Activated gamma-delta T cell treated with Interleukin-2 at 50 U/mL for 16 hours (primary cell): ENCODE measurements at regions not wholly inside any gene's neighbourhood (a gene's known extent, or its start where the extent isn't known, plus 50 kb on each side); places are given as distances from the start of the nearest gene placed in this dataset.

Experiments used
- DNase-seq: peaks from one replicate; pipeline ENCODE4 v3.0.0-alpha.2; 2020

DNA sequence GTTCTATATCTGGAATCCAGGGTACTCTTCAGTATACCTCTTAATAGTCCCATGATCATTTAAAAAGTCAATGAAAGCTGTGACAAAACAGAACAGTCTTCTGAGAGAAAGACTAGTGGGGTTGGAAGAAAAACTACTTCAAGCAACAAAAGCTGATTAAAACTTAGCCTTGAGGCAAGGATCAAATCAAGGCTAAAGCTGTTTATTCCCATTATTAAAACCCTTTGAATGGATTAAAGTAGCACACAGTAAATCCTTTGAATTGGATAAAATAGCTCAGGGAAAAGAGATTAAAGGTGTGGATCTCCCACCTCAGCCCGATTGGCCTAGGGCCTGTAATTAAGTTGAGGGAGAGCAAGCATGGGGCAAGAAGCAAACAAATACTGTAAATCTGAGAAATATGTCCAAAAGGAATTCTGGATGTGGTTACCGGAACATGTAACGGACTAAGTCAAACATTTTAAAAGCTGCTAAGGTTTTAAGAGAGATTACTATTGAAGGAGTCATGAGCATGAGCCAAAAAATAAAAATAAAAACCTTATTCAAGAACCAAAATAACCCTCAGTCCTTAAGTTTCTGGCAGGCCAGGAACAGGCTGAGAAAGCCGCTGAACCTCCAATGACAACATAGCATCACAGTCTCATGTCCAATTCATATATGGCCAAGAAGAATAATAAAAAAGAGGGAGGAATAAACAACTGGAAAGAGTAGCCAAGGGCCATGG lies 257.3 kb upstream of the NEIL3 start:
- no peak for DNase-seq

GRCh38 chr4:177057186-177057585 lies 252.5 kb upstream of the NEIL3 start:
- DNase-seq = no peak

- DNase-seq = no peak
These were observed 245.6 kb upstream of the NEIL3 start for GRCh38 chr4:177064116-177064515.

DNA sequence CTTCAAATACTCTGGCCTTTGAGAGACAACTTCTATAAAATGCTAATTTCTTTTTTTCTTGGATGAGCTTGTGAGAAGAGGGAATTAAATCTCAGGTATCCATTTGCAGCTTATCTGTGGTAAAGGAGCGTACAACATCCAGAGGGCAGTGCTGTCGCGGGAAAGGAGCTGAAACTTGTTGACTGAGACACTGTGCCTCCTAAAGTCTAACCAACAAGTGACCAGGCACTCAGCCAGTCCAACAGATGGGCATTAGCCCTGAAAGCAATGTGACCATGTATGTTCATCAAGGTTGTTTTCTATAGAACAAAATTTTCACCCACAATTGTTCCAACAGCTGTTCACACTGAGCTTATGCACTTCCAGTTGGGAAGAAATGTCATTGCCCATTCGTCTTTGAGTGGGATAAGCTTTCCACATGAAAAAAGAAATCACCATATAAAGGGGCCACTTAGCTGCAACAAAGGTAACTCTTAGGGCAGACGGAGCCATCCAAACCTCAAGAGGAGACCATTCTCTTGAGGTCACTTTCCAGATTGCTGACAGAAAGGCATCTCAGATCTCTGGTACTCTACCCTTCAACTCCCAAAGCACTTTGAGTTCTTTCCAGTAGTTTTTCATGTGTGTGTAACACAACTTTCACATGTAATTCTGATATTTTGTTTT lies 244.8 kb upstream of the NEIL3 start:
- DNase-seq = no peak

GRCh38 chr4:177066746-177067145 lies 242.9 kb upstream of the NEIL3 start:
- DNase-seq = no peak

- DNase-seq = no peak
These were observed 239.1 kb upstream of the NEIL3 start for GRCh38 chr4:177070533-177071058.

- DNase-seq = no peak
These were observed 232.3 kb upstream of the NEIL3 start for GRCh38 chr4:177077095-177077971.

GRCh38 chr4:177079327-177079726 lies 230.3 kb upstream of the NEIL3 start:
- DNase-seq = no peak

GRCh38 chr4:177080388-177080787 lies 229.3 kb upstream of the NEIL3 start:
- no peak for DNase-seq

- no peak for DNase-seq
These were observed 222.6 kb upstream of the NEIL3 start for GRCh38 chr4:177087060-177087459.

- no peak for DNase-seq
These were observed 222.2 kb upstream of the NEIL3 start for GRCh38 chr4:177087499-177087898.

- no peak for DNase-seq
These were observed 218.2 kb upstream of the NEIL3 start for GRCh38 chr4:177091515-177091914.

DNA sequence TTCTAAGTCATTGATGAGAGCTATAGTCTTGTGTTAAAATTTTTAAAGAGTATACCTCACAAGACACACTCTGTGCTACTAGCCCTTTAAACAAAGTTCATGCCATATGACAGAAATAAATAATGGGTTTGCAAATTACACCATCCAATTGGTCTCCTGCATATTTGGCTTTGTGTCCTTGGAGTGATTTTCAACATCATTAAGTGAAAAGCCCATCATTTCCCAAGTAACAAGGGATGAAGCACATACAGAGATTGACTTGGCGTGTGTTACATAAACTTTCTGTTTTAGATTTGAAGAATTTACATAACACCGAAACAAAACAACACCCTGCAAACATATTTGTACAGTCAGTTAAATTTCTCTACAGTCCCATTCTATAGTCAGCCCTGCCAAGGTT lies 216.9 kb upstream of the NEIL3 start:
- DNase-seq = no peak

GRCh38 chr4:177093964-177094363 lies 215.7 kb upstream of the NEIL3 start:
- no peak for DNase-seq

GRCh38 chr4:177097291-177097690 lies 212.4 kb upstream of the NEIL3 start:
- DNase-seq = no peak

DNA sequence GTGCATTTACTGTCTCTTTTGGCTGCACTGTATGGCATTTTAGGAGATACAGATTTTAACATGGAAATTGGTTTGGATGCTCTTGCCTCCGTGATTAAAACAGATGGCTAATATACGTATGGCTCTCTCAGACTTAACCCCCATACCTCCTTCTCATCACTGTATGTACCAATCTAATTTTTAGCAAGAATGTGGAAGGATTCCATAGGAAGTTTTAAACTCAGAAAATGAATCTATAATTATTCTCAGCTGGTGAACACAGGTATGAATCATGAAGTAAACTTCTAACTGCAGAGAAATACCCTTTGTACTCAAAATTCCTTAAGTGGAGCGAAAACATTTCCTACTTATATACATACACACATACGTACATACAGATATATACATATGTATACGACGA lies 210.5 kb upstream of the NEIL3 start:
- DNase-seq = no peak

- no peak for DNase-seq
These were observed 209.4 kb upstream of the NEIL3 start for GRCh38 chr4:177100307-177100706.

DNA sequence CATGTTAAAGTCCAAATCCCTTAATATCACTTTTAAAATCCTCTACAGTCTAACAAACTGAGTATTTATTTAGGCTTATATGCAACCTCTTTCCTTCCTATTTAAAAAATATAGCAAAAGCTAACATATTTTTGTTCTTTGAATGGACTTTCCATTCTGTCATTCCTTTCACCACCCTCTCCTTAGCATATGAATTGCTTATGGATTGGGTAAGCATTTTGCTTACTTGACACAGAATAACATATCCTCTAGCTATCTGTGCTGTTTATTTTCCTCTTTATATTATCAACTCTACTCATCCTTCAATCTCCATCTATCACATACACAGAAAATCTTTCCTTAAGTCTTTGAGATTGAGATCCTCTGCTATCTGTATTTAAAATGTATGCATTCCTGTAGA lies 206.1 kb upstream of the NEIL3 start:
- DNase-seq = no peak

DNA sequence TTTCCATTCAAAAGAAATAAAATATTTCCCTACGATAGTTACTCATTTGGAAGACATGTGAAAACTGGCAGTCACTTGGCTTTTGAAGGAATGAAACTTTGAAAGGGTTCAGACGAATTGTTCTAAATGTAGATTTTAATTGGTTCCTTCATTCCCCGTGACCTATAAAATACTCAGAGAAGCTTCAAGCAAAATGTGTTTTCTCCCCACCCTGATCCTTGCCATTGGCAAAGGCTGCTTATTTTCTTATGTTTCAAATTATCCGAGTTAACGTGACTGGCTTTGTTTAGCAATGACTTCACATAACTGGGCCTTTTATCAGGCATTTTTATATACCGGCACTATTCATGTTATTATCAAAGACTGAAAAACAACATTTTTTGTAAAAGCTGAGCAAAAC lies 204.1 kb upstream of the NEIL3 start:
- no peak for DNase-seq

DNA sequence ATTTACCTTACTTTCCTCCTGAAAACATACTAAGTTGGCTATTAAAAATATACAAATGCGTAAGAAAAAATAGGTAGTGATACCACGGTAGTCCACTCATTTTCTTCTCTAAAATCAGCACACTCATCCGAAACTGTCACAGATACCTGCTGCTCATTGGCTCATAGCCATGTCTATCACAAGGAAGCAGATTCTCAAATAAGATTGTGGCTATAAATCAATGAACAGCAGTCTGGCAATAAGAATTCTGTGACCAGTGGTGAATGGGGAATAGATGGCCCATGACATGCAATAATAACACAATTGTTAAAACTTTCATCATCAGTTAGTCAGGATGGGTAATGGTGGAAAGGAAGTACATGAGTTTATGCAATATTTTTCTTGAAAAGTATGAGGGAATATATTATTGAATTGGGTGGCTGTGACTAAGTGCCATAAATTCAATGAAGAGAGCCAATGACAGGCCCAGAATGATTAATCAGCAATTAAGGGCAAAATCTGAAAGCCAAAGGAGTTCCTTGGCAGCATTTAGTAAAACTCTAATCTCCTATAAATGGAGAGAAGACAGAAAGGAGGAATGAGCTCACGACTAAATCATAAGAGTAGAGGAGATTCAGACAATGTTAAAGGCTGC lies 202.3 kb upstream of the NEIL3 start:
- no peak for DNase-seq

DNA sequence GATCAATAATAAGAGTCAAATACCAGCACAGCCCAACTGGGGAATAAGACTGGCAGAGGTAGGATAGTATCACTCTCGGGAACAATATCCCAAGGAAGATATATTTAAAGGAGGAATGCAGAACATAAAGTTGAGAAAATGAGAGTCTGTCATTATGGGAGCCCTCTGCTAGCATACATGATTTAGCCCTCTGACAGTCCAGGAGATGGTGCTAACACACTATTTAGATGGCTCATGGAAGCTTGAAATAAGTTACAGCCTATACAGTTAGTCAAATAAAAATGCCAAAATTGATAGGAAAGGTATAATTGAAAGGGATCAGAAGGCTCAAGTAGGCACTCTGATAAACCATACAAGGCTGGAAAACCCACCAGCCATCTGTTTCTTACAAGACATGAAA lies 201.0 kb upstream of the NEIL3 start:
- DNase-seq = no peak

DNA sequence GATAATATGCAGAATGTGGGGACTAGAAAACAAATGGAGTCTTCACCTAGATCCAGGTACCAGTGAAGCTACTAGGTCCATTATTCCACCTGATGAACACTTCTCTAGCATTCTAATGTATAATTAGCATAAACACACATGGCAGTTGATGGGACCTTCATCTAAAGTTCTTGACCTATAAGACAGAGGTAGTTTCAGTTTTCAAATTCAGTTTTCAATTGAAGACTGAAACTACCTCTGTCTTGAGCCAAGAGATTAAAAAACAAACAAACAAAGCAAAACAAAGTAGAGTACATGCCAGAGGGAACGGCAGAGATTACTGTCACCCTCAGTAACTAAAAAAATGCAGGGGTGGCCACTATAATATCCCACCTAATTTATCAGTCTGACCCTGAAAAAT lies 199.9 kb upstream of the NEIL3 start:
- DNase-seq = no peak

- DNase-seq = no peak
These were observed 193.5 kb upstream of the NEIL3 start for GRCh38 chr4:177116161-177116560.
